Lung (tissue), 11 donors: ENCODE measurements at regions not wholly inside any gene's neighbourhood (a gene's known extent, or its start where the extent isn't known, plus 50 kb on each side); places are given as distances from the start of the nearest gene placed in this dataset.

Experiments used
- ATAC-seq: fragments of 200-7000 bp; cut with Tn5 transposase; one replicate; pipeline ENCODE4 v1.9.1; 2020; ENCODE audit warnings: moderate number of reproducible peaks; ENCODE audit not compliant: insufficient read depth, low FRiP score
- DNase-seq, 3 donors: peaks; one replicate each; pipeline ENCODE4 v3.0.0-alpha.2; 2013 to 2017
- H3K27ac ChIP-seq, 2 donors: one replicate each; pipeline ENCODE4 v1.5.1; 2013; ENCODE audit warnings: mild to moderate bottlenecking in 2 of 2, moderate library complexity in 2 of 2, control low read depth in 1 of 2, inconsistent platforms in 1 of 2, low read depth in 1 of 2, low read length in 1 of 2
- H3K27me3 ChIP-seq, 3 donors: one replicate each; pipeline ENCODE4 v1.5.1; 2013; ENCODE audit warnings: low read length in 2 of 3; ENCODE audit not compliant: control insufficient read depth in 3 of 3, insufficient read depth in 3 of 3
- H3K36me3 ChIP-seq, 4 donors: one replicate each; pipeline ENCODE4 v1.5.1; 2013; ENCODE audit warnings: low read length in 4 of 4, mild to moderate bottlenecking in 1 of 4, moderate library complexity in 1 of 4; ENCODE audit not compliant: control insufficient read depth in 4 of 4, insufficient read depth in 4 of 4
- H3K4me1 ChIP-seq, 5 donors: one replicate each; pipeline ENCODE4 v1.5.1; 2013; ENCODE audit warnings: low read length in 5 of 5, mild to moderate bottlenecking in 2 of 5, moderate library complexity in 1 of 5; ENCODE audit not compliant: control insufficient read depth in 5 of 5, insufficient read depth in 5 of 5
- H3K4me3 ChIP-seq: one replicate; pipeline ENCODE4 v1.5.1; 2013; ENCODE audit warnings: mild to moderate bottlenecking, control low read depth, moderate library complexity
- H3K9ac ChIP-seq, 2 donors: one replicate each; pipeline ENCODE4 v1.5.1; 2013; ENCODE audit warnings: low read length in 2 of 2, control low read depth in 1 of 2; ENCODE audit not compliant: insufficient read depth in 1 of 2
- H3K9me3 ChIP-seq, 4 donors: one replicate each; pipeline ENCODE4 v1.5.1; 2013; ENCODE audit warnings: low read length in 3 of 4, mild to moderate bottlenecking in 1 of 4, moderate library complexity in 1 of 4; ENCODE audit not compliant: control insufficient read depth in 4 of 4, insufficient read depth in 3 of 4
- WGBS, 2 donors: extraction: QIAGEN DNeasy Blood & Tissue Kit; methylation state at CpG; one replicate each; pipeline ENCODE4 v1.1.7; 2013; 5-methylcytosine and 5-hydroxymethylcytosine counted together
- TF ChIP-seq, protein P1 (sequence below): IDR thresholded peaks from 2 replicates; pipeline ENCODE4 v1.5.1; 2012; ENCODE audit warnings: mild to moderate bottlenecking; ENCODE audit errors: control extremely low read depth, extremely low read depth
- donor health status: control.
- donor health status: control.
- donor health status: Bipolar disorder and iron deficiency.
- donor health status: healthy.
- donor health status: DM: yes; HTN: yes; CAD: no.

DNA sequence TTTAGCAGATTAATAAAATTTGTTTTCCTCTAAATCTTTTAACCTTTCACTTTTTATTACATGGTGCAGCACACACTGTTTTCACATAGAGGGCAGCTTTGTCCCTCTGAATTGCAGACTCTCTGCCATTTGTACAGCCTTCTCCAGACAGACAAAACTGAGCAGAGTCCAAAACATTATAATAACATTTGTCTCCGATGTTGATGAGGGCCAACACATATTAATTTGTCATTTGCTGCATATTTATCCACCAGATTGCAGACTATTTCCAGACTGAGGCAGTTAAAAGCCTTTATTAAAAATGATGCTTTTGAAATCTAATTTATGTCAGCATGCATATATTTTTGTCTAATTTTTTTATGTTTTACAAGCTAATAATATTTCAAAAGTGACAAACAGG is 1251.9 kb upstream of the SLC10A2 start:
- TF ChIP-seq, protein P1, sequence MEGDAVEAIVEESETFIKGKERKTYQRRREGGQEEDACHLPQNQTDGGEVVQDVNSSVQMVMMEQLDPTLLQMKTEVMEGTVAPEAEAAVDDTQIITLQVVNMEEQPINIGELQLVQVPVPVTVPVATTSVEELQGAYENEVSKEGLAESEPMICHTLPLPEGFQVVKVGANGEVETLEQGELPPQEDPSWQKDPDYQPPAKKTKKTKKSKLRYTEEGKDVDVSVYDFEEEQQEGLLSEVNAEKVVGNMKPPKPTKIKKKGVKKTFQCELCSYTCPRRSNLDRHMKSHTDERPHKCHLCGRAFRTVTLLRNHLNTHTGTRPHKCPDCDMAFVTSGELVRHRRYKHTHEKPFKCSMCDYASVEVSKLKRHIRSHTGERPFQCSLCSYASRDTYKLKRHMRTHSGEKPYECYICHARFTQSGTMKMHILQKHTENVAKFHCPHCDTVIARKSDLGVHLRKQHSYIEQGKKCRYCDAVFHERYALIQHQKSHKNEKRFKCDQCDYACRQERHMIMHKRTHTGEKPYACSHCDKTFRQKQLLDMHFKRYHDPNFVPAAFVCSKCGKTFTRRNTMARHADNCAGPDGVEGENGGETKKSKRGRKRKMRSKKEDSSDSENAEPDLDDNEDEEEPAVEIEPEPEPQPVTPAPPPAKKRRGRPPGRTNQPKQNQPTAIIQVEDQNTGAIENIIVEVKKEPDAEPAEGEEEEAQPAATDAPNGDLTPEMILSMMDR = no peak
- ATAC-seq (no peak), DNase-seq (peak; percentile 44 to 92 (median 84))
- Histone ChIP-seq H3K27ac (no peak overlapping the region), H3K9me3 (no peaks in the 10 kb centered on the region), H3K4me1 (no peaks in the 10 kb centered on the region), H3K36me3 (no peaks in the 10 kb centered on the region), H3K27me3 (no peaks in the 10 kb centered on the region), H3K4me3 (no peak overlapping the region), H3K9ac (no peak overlapping the region)
- 18 to 48% methylated on average over 1 of the region's 1 CpG for WGBS, 2 donors

DNA sequence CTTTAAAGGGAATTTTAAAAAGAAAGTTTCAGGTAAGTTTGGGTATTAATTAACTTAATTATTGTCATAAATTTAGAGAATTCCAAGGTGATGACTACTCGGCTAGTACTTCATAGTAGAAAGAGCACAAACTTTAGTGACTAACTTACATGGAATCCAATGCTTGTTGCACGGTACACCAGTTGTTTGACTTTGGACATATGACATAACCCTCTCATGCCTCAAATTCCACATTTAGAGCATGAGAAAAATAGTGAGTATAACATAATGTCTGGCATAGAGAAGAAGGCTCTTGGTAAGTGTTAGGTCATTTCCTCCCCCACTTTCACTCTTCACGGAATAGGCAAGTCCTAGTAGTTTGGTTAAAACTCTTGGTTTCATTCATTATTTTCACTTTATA is 1249.4 kb upstream of the SLC10A2 start:
- DNase-seq (no peak), ATAC-seq (no peak)
- Histone ChIP-seq H3K9ac (no peak overlapping the region), H3K9me3 (no peaks in the 10 kb centered on the region), H3K36me3 (no peaks in the 10 kb centered on the region), H3K27me3 (no peaks in the 10 kb centered on the region), H3K4me1 (no peaks in the 10 kb centered on the region), H3K4me3 (no peak overlapping the region), H3K27ac (no peak overlapping the region)
- 63 to 85% methylated on average over 3 of the region's 3 CpGs for WGBS, 2 donors
- TF ChIP-seq, protein P1 = no peak

DNA sequence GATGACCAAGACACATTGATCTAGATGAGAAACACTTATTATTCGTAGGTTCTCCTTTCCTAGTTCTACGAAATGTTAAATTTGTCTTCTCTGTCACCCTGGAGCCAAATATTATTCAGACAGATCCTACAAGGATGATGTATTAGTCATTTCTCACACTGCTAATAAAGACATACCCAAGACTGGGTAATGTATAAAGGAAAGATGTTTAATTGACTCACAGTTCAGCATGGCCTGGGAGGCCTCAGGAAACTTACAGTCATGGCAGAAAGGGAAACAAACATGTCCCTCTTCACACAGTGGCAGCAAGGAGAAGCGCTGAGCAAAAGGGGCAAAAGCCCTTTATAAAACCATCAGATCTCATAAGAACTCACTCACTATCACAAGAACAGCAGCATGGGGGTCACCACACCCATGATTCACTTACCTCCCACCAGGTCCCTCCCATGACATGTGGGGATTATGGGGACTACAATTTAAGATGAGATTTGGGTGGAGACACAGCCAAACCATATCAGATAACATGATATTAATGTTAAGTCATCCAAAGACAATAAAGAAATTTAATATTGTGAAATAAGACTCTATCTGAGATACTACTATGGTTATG is 1248.8 kb upstream of the SLC10A2 start:
- ATAC-seq (no peak), DNase-seq (no peak)
- Histone ChIP-seq H3K9me3 (no peaks in the 10 kb centered on the region), H3K36me3 (no peaks in the 10 kb centered on the region), H3K4me1 (no peaks in the 10 kb centered on the region), H3K27ac (no peak overlapping the region), H3K9ac (no peak overlapping the region), H3K27me3 (no peaks in the 10 kb centered on the region), H3K4me3 (no peak overlapping the region)
- TF ChIP-seq, protein P1 = no peak
- WGBS, 2 donors = 92% methylated on average over 3 of the region's 3 CpGs

DNA sequence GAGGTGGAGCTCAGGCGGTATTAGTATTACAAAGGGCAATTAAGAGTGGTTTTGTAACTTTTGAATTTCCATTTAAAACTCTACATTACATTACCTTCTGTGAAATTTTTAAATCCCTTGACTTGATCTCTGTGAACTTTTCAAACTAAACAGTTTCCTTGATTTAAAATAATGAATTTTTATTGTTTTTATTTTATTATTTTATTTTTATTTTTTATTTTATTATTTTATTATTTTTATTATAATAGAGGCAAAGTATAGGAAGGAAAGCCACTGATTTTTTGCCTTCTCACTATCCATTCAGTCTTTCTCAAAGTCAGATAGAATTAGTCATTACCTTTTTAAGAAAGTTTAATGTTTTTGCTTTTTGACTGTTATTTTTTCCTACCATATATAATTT is 1248.1 kb upstream of the SLC10A2 start:
- TF ChIP-seq, protein P1 = no peak
- Histone ChIP-seq H3K9me3 (no peaks in the 10 kb centered on the region), H3K4me3 (no peak overlapping the region), H3K4me1 (no peaks in the 10 kb centered on the region), H3K27me3 (no peaks in the 10 kb centered on the region), H3K9ac (no peak overlapping the region), H3K27ac (no peak overlapping the region), H3K36me3 (no peaks in the 10 kb centered on the region)
- 89 to 96% methylated on average over 1 of the region's 1 CpG for WGBS, 2 donors
- DNase-seq (no peak), ATAC-seq (no peak)
